Esophagus mucosa (tissue), 1 donor: ENCODE measurements at regions not wholly inside any gene's neighbourhood (a gene's known extent, or its start where the extent isn't known, plus 50 kb on each side); places are given as distances from the start of the nearest gene placed in this dataset.
A peak's percentile ranks its signal among the peaks of the same experiment; 100 is the strongest.
"Not testable (repeated sequence)": the region's sequence is repeated elsewhere in the genome, so short reads cannot be mapped to it uniquely, and the experiment has no call there.

Experiments
- ATAC-seq: fragments of 200-7000 bp; cut with Tn5 transposase; one replicate; pipeline ENCODE4 v1.9.1; 2020
- donor health status: DM: yes; HTN: yes; CAD: no.

GRCh38 chr6:6414931-6415330 is 94.5 kb upstream of the F13A1 start:
- ATAC-seq, result no peak

- ATAC-seq, result peak; percentile 62
These were observed 97.0 kb upstream of the F13A1 start for GRCh38 chr6:6417475-6417874.

DNA sequence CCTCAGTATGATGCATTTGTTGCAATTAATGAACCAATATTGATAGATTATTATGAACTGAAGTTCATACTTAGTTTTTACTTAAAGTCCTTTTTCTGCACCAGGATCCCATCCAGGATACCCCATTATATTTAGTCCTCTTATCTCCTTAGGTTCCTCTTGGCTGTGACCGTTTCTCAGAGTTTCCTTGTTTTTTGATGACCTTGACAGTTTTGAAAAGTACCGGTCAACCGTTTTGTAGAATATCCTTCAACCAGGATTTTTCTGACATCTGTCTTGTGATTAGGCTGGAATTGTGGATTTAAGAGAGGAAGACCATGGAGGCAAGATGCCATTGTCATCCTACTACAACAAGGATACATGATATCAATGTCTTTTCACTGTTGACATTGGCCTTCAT is 98.0 kb upstream of the F13A1 start:
- no peak for ATAC-seq

DNA sequence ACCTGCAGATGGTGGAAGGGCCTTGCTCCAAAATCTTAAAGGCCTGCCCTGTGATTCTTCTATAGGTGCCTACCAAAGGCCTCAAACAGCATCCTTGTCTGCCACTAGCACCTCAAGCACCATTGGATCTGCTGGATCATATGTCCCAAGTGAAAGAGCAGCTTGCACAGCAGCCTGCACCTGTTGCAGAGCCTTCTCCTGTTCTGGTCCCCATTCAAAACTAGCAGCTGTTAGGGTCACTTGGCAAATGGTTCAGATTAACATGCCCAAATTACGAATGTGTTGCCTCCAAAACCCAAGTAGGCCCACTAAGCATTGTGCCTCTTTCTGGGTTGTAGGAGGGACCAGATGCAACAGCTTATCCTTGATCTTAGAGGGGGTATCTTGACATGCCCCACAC is 99.6 kb upstream of the F13A1 start:
- ATAC-seq, result no peak

- no peak for ATAC-seq
These were observed 113.7 kb upstream of the F13A1 start for GRCh38 chr6:6434151-6434550.

DNA sequence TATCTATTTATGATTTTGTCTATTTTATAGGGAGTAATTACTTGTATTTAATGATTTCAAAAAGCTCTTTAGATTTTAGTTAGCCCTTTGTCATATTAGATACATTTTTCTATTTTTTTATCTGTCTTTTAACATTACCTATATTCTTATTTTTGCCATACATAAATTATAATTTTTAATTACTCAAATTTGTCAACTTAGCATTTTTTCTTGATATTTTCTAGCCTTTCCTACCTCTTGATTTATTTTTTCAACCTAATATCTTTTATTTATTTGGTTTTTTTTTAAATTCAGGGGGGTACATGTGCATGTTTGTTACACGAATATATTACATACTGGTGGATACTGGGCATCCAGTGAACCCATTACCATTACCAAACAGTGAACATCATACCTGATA is 114.3 kb upstream of the F13A1 start:
- ATAC-seq, result no peak

GRCh38 chr6:6436366-6436765 is 115.9 kb upstream of the F13A1 start:
- ATAC-seq, result no peak

GRCh38 chr6:6436946-6437345 is 116.5 kb upstream of the F13A1 start:
- peak; percentile 93 for ATAC-seq

- ATAC-seq, result peak; percentile 72
These were observed 117.8 kb upstream of the F13A1 start for GRCh38 chr6:6438286-6438685.

GRCh38 chr6:6439778-6440177 is 119.3 kb upstream of the F13A1 start:
- ATAC-seq, result no peak

GRCh38 chr6:6452002-6452401 is 131.5 kb upstream of the F13A1 start:
- ATAC-seq, result no peak

DNA sequence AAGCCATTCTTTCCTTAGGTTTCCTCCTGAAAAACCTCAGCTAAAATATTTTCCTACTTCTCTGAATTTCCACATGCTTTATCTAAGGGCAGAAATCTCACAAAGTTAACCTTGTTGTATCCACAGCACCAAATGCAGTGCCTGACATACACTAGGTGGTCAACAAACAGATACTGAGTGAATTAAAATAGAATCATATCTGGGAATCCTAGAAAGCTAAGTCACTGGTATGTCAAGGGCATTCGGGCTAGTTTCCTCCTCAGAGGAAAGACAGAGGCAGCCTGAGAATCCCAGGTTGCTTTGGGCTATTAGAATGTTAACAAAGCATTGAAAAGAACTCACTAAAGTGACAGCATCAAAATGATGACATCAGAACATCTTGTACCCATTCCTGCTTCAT is 132.7 kb upstream of the F13A1 start:
- no peak for ATAC-seq

- no peak for ATAC-seq
These were observed 133.2 kb upstream of the LY86 start for GRCh38 chr6:6455272-6455671.

GRCh38 chr6:6458172-6458571 is 130.3 kb upstream of the LY86 start:
- ATAC-seq, result no peak

GRCh38 chr6:6459963-6460362 is 128.6 kb upstream of the LY86 start:
- not testable (repeated sequence) for ATAC-seq

DNA sequence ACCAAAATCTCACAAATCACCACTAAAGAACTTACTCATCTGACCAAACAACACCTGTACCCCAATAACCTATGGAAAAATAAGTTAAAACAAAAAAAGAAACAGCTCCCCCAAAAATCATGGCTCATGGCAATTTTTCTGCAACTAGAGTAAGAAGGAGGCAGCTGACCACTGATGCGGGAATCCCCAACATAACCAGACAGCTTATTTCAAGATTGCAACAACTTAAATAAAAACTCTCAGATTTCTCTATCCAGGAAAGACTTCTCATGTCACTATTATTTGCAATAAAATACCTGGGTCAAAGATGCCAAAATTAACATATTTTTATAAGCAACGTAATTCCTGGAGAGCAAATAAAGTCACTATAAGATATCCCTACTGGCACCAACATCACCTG is 128.1 kb upstream of the LY86 start:
- ATAC-seq, result no peak

- no peak for ATAC-seq
These were observed 127.4 kb upstream of the LY86 start for GRCh38 chr6:6461138-6461537.

DNA sequence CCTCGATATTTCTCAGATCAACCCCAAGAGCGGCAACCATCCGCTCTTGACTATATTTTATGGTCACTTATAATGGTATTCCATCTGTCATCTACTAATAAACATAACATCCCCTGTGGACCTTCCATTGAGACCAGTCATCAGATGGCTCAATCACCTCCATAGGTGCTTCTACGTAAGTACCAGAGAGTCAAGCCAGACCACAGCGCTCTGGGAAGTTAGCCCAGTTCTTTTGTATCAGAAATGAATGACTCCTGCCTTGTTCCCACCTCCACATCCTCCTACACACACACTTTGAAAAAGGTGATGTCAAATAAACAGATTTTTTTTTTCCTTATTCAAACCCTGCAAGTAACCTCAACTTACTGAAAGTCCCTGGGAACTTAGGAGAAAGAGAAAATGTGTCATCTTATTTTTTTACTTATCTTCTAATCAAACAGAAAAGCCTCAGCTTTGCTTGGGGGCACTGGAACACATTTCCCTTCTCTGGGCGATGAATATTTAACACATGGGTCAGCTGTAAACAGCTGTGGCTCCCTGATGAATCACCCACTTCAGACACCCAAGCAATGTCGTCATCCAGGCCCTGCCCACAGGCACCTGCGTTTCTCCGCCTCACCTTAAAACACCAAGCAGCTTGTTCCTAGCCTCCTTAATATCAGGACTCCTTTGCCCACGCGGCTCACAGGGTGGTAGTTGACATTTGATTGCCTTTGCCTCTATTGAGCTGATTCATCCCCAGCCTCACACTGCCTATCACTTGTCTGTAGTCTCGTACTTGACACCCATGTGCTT is 121.4 kb upstream of the LY86 start:
- ATAC-seq, result peak; percentile 84

- ATAC-seq, result peak; percentile 91
These were observed 119.4 kb upstream of the LY86 start for GRCh38 chr6:6469074-6469473.

DNA sequence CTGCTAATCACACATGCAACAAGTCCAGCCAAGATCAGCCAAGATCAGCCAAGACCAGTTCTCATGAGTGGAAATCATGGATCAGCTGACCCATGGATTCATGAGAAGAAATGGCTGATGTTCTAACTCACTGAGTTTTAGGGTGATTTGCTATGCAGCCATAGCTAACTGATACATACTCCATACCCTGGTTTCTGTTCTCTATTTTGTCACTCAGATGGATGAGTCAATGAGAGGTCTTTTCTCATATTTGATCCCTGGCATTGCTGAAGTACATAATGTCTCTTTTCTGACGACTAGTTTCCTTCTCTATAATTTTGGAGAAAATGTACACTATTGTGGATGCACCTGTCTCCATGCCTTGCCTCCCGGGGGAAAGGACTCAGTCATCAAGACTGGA is 118.4 kb upstream of the LY86 start:
- ATAC-seq, result no peak

DNA sequence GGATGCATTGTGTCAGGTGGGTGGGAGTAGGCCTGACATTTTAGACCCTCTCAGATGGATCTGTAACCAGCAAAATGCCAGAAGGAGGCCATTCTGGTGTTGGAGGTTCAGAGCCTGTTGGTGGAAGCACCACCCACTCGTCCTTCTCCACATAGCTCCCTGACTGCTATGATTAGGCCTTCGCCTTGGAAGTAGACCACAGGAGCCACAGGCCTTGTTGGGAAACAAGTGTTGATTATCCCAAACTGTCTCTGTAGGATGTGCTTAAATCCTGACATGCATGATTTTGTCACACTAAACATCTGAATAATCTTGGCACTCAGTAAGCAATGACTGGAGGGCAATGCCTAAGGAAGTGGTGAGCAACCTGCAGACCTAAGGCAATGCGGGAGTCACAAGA is 117.2 kb upstream of the LY86 start:
- ATAC-seq, result no peak

DNA sequence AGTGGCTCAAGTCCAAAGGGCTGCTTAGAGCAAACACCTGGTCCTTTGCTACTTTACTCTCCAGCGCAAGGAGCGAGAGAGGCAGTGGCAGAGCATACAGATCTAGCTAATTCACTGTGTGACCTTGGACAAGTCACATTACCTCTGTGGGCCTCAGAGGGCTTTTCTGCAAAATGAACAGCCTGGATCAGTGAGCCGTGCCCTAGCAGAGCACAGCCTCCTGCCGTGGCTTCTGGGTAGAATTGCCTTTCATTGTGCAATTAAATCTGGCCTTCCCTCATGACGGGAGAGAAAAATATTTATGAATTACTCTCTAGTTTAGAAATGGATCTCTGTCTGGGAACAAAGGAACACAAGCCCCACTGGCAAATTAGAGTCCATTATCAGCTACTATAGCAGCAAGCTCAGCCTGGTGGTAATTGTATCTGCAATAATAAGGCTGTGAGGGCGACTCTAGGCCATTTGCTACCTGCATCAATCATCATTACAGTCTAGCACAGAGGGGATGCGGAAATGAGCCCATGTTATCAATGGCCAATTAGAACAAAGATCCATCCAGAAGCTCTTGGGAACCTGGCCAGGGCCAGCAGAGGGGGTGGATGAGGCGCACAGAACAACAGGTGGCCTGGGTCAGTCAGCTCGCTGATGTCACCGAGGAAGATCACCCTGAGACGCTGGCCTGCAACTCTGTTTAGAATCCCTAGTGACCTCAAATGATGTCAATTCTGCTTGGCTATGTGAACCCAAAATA is 114.2 kb upstream of the LY86 start:
- no peak for ATAC-seq

DNA sequence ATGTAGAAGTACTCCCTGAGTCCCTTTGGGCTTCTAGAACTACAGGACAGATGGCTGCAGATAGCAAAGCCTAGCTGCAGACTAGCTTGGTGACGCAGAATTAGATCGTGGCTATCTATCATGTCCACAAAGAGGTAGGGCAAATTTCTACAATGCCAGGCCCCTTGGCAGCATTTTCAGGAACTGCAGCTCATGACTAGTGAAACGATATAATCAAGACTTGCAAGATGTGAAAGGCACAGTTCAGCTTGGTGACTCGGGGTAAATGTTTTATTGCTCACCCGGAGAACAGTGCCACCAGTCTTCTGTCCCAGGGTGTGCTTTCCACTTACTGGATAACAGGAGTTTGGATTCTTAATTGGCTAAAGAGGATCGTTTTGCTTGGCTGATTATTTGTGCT is 108.7 kb upstream of the LY86 start:
- no peak for ATAC-seq

- no peak for ATAC-seq
These were observed 106.3 kb upstream of the LY86 start for GRCh38 chr6:6482256-6482655.
